ENCODE measurements at regions not wholly inside any gene's neighbourhood (a gene's known extent, or its start where the extent isn't known, plus 50 kb on each side); places are given as distances from the start of the nearest gene placed in this dataset.

DNA sequence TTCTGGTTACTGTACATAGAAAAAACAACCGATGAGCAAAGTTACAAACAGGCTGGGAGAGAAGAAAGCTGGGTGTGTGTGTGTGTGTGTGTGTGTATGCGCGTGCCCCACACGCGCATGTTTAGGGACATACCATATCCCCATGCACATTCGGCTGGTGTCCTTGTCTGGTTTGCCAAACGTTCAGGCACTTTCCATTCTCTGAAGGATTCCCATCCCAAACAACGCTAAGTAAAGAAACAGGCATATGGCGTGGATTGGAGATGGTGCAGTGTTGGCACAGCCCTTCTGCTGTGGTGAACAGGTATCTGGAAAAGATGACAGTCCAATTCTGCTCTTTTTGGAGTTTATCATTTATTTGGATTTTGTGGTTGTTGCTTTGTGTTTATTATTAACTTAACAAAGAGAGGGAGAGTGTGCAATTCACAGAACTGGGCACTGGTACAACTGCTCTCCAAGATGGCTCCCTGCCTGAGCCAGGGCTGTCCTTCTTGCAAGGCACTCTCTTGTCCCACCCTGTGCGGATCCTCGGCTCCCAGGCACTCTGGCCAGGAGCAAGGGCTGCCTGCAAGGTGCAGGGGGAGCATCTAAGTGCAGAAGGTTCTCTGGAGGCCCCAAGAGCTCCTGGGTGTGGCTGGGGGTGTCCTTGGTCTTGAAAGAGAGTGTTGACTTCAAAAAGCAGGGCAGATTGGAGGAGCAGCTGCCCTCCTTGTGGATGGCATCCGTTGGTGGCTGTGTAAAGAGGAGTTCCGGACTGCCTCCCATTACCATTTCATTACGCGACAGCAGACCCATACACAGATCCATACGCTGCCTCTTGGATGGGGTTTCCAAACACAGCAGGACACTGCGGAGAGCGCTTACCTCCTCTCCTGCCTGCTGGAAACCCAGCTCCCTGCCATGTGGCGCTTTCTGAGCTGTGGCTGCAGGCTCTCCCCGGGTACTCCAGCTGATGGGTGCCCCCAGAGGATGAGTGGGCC lies 263.1 kb downstream of the ZNF536 start:
- POLR2A ChIA-PET: no interaction called here
- CTCF ChIA-PET: no interaction called here

- CTCF ChIA-PET: no interaction called here
- POLR2A ChIA-PET: no interaction called here
Measured at GRCh38 chr19:30634131-30634830, 262.1 kb downstream of the ZNF536 start.

- POLR2A ChIA-PET: no interaction called here
- CTCF ChIA-PET: no interaction called here
Measured at GRCh38 chr19:30631033-30631370, 258.8 kb downstream of the ZNF536 start.

DNA sequence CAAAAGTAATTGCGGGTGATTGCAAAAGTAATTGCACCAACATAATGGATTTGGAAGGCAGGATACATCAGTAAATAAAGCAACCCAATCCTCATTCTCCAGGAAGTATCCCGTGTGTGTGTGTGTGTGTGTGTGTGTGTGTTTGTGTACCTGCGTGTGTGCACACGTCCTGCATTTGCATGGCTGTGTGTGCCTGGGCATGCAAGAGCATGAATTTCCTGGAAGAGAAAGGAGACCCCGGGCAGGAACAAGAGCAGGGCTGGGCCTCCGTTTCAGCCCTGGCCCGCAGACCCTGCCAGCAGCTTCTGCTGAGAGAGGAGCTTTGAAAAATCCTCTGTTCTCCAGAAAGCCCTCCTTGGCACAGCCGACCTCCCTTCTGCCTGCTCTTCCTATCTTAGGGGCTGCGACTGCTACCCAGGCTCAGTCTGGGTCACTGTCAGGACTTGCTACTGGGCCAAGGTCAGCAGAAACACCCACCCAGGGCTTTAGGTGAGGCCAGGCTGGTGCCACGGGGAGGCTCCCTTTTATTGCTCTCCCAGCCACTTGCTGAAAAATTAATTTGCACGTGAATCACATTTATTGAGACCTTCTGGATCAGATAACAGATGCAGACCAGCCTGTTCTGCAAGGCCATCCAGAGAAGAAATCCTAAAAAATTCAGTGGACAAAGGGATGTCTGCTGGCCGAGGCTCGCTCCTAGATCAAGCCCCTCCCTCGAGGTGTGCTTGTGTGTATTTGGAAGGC lies 258.3 kb downstream of the ZNF536 start:
- POLR2A ChIA-PET: no interaction called here

GRCh38 chr19:30629086-30629485 lies 256.9 kb downstream of the ZNF536 start:
- POLR2A ChIA-PET: no interaction called here

More for the DNA sequence above, 258.3 kb downstream of the ZNF536 start:
- CTCF ChIA-PET: no interaction called here

DNA sequence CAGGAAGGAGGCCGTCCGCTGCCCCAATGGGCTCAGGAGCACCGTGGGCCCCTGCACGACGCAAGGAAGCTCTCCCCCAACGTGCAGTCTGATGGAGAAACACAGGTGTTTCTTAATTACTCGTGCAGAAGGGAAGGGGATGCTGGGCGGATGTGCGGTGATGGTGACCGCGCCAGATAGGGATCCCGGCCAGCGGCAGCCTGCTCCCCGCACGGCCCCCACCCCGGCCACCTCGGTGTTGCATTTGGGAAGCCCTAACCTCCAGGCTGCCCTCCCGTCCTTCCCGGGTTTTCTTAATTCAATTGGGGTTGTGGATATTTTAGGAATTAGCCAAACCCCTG lies 254.4 kb downstream of the ZNF536 start:
- POLR2A ChIA-PET: no interaction called here
- CTCF ChIA-PET: no interaction called here

More at GRCh38 chr19:30629086-30629485, 256.9 kb downstream of the ZNF536 start:
- CTCF ChIA-PET: no interaction called here

DNA sequence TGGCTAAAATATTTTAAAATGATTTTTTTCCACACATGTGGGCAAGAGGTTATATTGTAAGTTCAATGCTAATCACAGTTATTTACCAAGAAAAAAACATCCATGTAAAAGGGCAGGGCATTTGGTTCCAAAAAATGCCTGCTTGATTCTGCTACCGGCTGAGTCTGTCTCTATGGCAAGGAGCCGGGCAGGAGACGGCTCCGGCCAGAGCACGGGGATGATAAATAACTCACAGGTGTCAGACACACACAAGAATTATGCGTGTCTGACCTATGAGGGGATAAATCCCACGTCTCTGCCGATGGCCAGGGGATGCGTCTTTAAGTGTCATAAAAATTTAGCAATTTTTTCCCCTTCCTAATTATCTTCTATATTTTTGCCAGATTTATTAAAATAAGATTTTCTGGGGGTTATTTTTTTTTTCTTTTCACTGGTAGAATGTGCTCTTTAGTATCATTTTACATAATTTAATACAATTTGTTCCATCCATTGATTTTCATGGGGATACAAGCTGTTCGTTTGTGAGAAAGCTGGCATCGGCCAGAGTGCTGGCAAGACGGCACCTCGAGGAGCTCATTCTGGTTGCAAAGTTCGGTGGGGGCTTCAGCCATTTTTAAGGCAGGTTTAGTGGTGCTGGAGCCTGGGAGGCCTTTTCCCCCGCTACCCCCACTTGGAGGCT lies 253.9 kb downstream of the ZNF536 start:
- POLR2A ChIA-PET: no interaction called here
- CTCF ChIA-PET: no interaction called here

DNA sequence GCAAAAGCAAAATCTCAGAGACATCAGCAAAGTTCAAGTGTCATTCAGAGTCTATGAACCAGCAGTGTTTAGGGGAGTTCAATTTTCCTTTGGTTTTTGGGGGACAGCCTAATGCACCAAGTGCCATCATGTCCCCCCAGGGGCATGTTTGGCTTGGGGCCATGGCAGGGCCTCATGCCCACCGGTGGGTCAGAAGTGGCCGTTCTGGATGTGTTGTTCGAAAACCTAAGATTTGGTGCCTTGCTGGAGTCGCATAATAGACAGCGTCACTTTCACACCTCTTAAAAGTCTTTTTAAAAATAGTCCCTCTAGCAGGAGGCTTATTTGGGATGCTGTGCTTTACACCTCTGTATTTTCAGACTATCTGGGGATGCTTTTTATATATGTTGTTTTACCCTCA lies 250.1 kb downstream of the ZNF536 start:
- POLR2A ChIA-PET: no interaction called here
- CTCF ChIA-PET: interaction anchor here (0.7 kb wide), 1 partner anchor 1933 kb away, joined by 3 read pairs; no protein-coding TSS in a partner anchor

DNA sequence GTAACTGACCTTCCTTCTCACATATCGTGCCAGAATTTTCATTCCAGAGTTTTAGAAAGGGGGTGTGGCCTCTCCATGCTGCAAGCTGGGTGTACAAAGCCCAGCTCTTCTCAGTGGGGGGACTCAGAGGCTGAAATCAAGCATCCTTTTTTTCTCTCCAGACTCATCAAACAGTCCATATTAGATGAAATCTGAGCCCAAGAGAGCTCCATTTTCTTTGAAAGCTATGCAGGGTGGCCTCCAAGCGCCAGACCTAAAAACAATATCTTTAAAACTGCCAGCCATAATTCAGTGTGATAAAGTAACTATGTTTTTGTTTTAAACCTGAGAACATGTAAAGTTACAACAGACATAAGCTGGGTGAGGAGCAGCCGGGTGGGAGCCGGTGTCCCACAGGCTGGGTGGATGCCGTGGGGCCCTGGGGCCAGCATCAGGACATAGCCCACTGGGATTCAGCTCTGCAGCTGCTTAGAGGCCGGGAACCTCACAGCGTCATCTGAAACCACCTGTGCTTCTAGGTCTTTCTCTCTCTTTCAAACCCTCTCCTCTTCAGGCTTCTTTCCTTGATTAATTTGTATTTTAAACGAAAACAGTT lies 249.2 kb downstream of the ZNF536 start:
- POLR2A ChIA-PET: no interaction called here

DNA sequence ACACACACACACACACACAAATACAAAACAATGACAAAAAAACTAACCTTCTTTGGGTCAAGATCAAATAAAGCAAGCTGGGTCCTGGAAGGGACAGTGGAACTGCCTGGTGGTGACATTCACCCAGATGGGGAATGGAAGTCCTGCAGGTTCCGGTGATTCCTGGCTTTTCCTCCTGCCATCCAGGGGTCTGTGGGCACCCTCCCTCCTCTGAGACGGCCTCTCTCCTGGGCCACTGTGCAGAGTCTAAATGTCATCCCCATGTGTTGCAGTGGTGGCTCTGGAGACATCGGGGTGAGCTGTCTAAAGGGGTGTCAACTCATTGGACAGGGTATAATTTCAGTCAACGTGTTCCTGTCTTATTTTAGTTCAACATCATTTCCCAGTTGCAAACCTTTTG lies 248.2 kb downstream of the ZNF536 start:
- POLR2A ChIA-PET: no interaction called here
- CTCF ChIA-PET: no interaction called here

More for the DNA sequence above, 249.2 kb downstream of the ZNF536 start:
- CTCF ChIA-PET: no interaction called here

GRCh38 chr19:30609656-30610270 lies 237.6 kb downstream of the ZNF536 start:
- POLR2A ChIA-PET: no interaction called here
- CTCF ChIA-PET: no interaction called here

- CTCF ChIA-PET: no interaction called here
- POLR2A ChIA-PET: no interaction called here
Measured at GRCh38 chr19:30608471-30608870, 236.3 kb downstream of the ZNF536 start.
